ENCODE measurements at regions not wholly inside any gene's neighbourhood (a gene's known extent, or its start where the extent isn't known, plus 50 kb on each side); places are given as distances from the start of the nearest gene placed in this dataset.

DNA sequence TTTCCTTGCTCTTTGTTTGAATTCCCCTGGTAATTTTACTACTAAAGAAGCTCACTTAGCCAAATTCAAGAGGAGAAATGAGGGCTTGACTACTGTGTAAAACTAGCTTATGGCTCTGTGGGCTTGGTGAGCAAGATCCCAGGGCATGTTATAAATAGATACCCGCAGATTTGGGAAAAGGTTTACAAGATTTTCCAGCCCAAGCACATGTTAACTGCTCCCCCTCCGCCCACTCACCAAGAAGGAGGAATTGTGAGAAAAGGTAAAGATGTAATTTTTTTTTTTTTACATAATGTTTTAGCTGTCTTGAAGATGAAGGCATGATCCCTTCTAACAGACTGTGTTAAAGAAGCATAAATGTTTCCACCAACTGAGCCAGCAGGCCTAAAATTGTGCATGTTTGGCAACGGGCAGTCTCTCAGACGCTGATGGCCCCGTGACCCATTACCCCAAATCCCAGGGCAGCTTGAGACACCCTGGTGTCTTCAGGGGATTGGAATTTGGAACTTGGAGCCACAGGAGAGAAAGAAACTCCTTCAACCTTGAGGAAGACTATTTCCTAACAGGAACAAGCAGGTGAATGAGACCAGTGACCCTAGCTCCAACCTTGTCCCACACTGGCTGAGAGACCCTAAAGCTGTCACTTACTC is 429.8 kb upstream of the CELF2 start:
- TF ChIP-seq YY1 (IDR thresholded peaks at IDR 0.05; ENCODE audit: insufficient read depth, insufficient read length) (no peak), ZNF274 (IDR thresholded peaks at IDR 0.05; ENCODE audit: low read depth, low read length) (no peak), SUZ12 (IDR thresholded peaks at IDR 0.05; ENCODE audit: extremely low read depth, insufficient read depth, insufficient read length) (no peak)
